ENCODE measurements at regions not wholly inside any gene's neighbourhood (a gene's known extent, or its start where the extent isn't known, plus 50 kb on each side); places are given as distances from the start of the nearest gene placed in this dataset.
"Not testable (repeated sequence)": the region's sequence is repeated elsewhere in the genome, so short reads cannot be mapped to it uniquely, and the experiment has no call there.

DNA sequence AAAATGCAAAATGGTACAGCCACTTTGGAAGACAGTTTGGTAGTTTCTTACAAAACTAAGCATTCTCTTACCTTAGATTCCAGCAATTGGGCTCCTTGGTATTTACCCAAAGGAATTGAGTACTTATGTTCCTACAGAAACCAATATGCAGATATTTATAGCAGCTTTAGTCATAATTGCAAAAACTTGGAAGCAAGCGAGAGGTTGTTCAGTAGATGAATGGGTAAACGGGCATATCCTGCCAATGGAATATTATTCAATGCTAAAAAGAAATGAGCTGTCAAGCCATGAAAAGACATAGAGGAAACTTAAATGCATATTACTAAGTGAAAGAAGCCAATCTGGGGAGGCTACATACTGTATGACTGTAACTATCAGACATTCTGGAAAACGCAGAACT lies 926.7 kb downstream of the TYW1 start:
- DNase-seq = no peak

- DNase-seq = no peak
Observed at GRCh38 chr7:67928141-67928540, 931.5 kb downstream of the TYW1 start.

GRCh38 chr7:67936447-67936846 lies 939.8 kb downstream of the TYW1 start:
- DNase-seq = not testable (repeated sequence)

GRCh38 chr7:67940400-67940799 lies 943.8 kb downstream of the TYW1 start:
- no peak for DNase-seq

- DNase-seq = no peak
Observed at GRCh38 chr7:67947191-67947590, 950.6 kb downstream of the TYW1 start.

GRCh38 chr7:67947646-67948045 lies 951.0 kb downstream of the TYW1 start:
- DNase-seq = no peak

- no peak for DNase-seq
Observed at GRCh38 chr7:67950321-67951083, 953.9 kb downstream of the TYW1 start.

DNA sequence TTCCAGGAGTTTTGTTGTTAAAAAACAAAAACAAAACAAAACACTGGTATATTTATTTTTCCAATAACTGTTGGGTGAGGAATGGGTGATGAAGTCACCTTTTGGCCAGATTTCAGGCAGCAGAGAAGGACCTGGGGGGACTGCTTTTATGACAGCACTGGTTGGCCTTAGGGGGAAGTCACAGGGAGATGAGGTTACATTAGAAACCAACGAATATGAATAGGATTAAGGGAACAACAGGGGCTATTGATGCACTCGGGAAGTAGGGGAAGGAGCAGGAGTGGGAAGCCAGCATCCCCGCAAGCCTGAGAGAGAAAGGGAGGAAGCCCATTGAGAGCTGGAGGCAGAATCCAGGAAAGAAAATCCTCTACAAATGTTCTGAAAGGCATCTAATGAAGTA lies 958.4 kb downstream of the TYW1 start:
- no peak for DNase-seq

- no peak for DNase-seq
Observed at GRCh38 chr7:67962863-67963262, 966.2 kb downstream of the TYW1 start.

- no peak for DNase-seq
Observed at GRCh38 chr7:67976490-67976889, 979.9 kb downstream of the TYW1 start.

DNA sequence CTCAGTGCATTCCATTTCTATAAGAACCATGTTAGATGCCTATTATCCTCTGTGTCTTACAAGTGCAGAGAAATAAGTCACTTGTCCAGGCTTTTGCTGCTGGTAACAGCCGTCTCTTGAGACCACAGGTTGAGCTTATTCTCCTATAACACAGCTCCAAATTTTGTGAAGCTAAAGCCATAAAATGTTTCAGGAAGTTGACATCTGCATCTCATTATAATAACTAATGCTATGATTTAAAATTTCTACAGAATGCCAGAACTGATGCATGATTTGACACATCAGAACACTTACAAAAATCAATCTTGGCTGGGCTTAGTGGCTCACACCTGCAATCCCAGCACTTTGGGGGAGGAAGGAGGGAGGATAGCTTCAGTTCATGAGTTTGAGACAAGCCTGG lies 986.9 kb downstream of the TYW1 start:
- DNase-seq = no peak

DNA sequence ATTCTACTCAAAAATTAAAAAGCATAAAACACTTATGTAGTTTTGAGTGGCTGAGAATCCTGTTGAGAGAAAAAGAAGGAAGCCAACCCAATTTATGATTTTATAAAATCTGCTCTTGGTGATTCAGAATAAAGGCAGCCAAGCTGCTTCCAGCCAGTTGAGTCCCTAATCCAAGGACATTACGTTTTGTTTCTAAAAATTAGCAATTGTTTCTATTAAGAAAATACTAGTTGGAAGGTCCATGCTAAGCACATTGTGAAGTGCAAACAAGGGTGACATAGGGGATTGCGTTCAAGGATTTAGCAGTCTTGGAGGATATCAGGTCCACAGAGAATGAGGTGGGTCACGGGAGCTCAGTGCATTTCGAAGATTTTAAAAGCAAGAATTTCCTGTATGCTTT lies 987.7 kb downstream of the TYW1 start:
- DNase-seq = no peak

GRCh38 chr7:67989142-67989541 lies 992.5 kb downstream of the TYW1 start:
- no peak for DNase-seq

- DNase-seq = no peak
Observed at GRCh38 chr7:67990003-67990402, 993.4 kb downstream of the TYW1 start.

DNA sequence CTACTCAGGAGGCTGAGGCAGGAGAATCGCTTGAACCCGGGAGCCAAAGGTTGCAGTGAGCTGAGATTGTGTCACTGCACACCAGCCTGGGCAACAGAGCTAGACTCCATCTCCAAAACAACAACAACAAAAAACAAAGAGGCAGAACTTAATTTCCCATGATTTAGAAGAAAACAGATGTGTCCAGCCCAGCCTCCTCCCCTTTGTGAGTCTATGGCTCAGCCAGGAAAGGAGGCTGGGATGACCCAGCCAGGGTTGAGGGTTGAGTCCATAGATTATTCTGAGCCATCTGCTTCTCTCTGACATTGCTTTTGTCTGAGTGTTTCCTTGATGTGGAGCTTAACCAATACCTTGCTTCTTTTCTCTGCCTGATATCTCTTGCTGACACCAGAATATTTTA lies 994.1 kb downstream of the TYW1 start:
- DNase-seq = no peak

GRCh38 chr7:67992287-67992686 lies 995.7 kb downstream of the TYW1 start:
- DNase-seq = no peak

- DNase-seq = no peak
Observed at GRCh38 chr7:68005992-68006391, 1009.4 kb downstream of the TYW1 start.

DNA sequence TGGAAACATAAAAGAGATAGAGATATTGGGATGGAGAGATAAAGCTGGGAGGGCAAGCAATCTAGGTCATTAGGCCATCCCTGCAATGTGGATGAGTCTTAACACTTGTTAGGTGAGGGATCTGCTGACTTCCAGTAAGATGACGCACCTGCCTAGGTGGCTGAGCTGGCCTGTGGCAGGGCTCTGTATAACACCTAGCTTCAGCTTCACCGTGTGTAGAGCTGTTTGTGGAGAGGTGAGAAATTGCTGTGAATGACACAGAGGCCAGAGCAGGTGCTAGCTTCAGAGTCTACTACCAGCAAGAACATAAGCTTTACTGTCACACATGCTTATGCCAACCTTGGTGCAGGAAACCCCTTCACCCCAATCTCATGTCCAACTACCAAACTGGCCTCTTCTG lies 1010.0 kb downstream of the TYW1 start:
- DNase-seq = no peak

DNA sequence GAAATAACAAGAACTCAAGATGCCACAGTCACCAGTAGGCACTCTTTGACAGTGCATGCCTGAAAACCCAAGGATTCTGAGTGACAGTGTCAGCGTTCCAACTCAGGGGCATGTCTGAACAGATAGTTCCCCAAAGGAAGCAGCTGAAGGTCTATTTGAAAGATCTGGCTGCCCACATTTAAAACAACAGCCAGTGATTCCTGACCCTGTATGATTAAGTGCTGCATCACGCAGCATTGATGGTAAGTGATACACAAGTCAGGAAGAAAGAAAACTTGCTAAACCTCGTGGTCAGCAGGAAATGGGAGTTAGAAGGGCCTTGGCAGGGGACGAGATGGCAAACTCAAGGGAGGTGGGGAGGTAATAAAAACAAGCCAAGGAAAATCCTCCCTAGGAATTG lies 1013.1 kb downstream of the TYW1 start:
- no peak for DNase-seq

- DNase-seq = no peak
Observed at GRCh38 chr7:68014031-68014736, 1017.6 kb downstream of the TYW1 start.

GRCh38 chr7:68015122-68015977 lies 1018.7 kb downstream of the TYW1 start:
- DNase-seq = no peak

- DNase-seq = no peak
Observed at GRCh38 chr7:68015978-68016532, 1019.4 kb downstream of the TYW1 start.

- no peak for DNase-seq
Observed at GRCh38 chr7:68020102-68020501, 1023.5 kb downstream of the TYW1 start.

Measured in CD4-positive, alpha-beta T cell treated with Interferon alpha-2 for 1 hour (primary cell).